ENCODE measurements at regions not wholly inside any gene's neighbourhood (a gene's known extent, or its start where the extent isn't known, plus 50 kb on each side); places are given as distances from the start of the nearest gene placed in this dataset.
"Not testable (repeated sequence)": the region's sequence is repeated elsewhere in the genome, so short reads cannot be mapped to it uniquely, and the experiment has no call there.

DNA sequence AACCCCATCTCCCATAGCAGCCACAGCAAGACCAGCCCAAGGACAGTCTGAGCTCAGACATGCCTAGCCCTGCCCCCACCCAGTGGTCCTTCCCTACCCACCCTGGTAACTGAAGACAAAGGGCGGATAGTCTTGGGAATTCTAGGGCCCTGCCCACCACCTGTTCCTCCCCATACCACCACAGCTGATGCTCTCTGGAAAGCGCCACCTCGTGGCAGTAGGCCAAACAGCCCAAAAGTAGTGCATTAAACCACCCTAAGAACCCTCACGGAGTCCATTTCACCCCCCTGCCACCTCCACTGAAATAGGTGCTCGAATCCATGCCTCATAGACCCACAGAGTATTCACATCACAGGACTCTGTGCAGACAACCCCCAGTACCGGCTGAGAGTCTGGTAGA, 1021.4 kb downstream of the CDH8 start:
- H3K4me1 ChIP-seq (ENCODE audit: control insufficient read depth, insufficient read depth, low read length): no peaks in the 10 kb centered on the region
- no peak overlapping the region for H3K27ac ChIP-seq (ENCODE audit: low read depth, low read length)
- no peak overlapping the region for H3K9ac ChIP-seq (ENCODE audit: low read length)
- H3K4me3 ChIP-seq (ENCODE audit: low read length): no peak overlapping the region
- no peaks in the 10 kb centered on the region for H3K36me3 ChIP-seq (ENCODE audit: control insufficient read depth, insufficient read depth, low read length)
- no peaks in the 10 kb centered on the region for H3K27me3 ChIP-seq (ENCODE audit: control insufficient read depth, insufficient read depth, low read length)

DNA sequence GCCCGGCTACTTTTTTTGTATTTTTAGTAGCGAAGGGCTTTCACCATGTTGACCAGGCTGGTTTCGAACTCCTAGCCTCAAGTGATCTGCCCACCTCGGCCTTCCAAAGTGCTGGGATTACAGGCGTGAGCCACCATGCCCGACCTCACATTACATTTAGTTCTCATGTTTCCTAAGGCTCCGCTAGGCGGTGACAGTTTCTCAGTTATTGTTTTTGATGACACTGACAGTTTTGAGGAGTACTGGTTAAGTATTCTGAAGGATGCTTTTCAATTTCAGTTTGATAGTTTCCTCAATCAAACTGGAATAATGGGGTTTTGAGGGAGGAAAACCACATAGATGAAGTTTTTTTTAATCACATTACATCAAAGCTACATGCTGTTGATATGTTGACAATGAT, 1028.5 kb downstream of the CDH8 start:
- no peak overlapping the region for H3K27ac ChIP-seq (ENCODE audit: low read depth, low read length)
- H3K4me3 ChIP-seq (ENCODE audit: low read length): no peak overlapping the region
- no peaks in the 10 kb centered on the region for H3K36me3 ChIP-seq (ENCODE audit: control insufficient read depth, insufficient read depth, low read length)
- no peaks in the 10 kb centered on the region for H3K4me1 ChIP-seq (ENCODE audit: control insufficient read depth, insufficient read depth, low read length)
- no peaks in the 10 kb centered on the region for H3K27me3 ChIP-seq (ENCODE audit: control insufficient read depth, insufficient read depth, low read length)
- no peak overlapping the region for H3K9ac ChIP-seq (ENCODE audit: low read length)

DNA sequence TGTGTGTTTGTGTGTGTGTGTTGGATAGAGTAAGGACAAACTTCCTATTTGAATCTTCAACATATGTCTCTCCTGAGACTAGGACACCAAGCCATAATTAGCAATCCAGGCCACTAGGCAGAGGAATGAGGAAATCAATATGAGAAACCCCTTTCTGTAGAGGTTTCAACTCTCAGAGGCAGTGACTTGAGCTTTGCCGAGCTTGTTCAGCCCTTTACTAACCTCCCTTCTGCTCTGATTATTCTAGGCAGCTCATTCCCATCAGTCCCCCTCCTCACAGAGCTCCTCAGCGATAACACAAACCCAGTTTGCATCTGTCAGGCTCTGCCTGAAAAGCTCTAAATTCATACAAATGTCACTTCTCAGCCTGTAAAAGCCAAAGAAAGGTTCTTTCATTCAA, 1030.3 kb downstream of the CDH8 start:
- H3K4me1 ChIP-seq (ENCODE audit: control insufficient read depth, insufficient read depth, low read length): no peaks in the 10 kb centered on the region
- H3K36me3 ChIP-seq (ENCODE audit: control insufficient read depth, insufficient read depth, low read length): no peaks in the 10 kb centered on the region
- no peak overlapping the region for H3K27ac ChIP-seq (ENCODE audit: low read depth, low read length)
- H3K9ac ChIP-seq (ENCODE audit: low read length): no peak overlapping the region
- no peak overlapping the region for H3K4me3 ChIP-seq (ENCODE audit: low read length)
- no peaks in the 10 kb centered on the region for H3K27me3 ChIP-seq (ENCODE audit: control insufficient read depth, insufficient read depth, low read length)

DNA sequence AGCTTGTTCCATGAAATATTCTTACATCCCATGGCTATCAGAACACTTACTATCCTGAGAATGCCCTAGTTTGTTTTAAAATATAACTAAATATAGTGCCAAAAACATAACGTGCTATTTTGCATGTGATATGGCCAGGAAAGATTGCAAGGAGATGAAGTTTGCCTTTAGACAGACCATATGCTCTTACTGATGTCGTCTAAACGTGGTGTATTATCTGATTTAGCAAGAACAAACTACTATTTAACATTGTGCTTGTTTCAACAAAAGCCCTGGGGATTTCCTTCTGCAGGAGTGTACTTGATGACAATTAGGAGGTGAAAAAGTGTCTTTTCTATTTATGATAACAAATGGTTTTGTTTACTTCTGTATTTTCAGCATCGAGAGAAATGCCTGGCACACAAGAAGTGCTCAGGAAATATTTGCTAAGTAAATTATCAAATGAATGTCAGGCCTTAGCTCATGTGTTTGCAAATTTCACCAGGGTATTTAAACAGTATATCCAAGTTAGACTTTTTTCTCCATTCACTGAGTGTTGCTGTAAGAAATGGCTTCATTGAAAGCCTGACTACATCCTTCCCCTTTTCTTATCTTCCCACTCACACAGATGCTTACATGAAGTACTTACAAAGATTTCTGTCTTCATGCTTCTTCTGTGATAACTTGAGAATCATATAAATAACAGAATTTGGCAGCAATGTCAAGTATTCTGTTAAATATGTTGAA, 1033.6 kb downstream of the CDH8 start:
- Histone ChIP-seq H3K27me3 (ENCODE audit: control insufficient read depth, insufficient read depth, low read length) (no peaks in the 10 kb centered on the region), H3K4me1 (ENCODE audit: control insufficient read depth, insufficient read depth, low read length) (no peaks in the 10 kb centered on the region), H3K4me3 (ENCODE audit: low read length) (no peak overlapping the region), H3K9ac (ENCODE audit: low read length) (no peak overlapping the region), H3K27ac (ENCODE audit: low read depth, low read length) (no peak overlapping the region), H3K36me3 (ENCODE audit: control insufficient read depth, insufficient read depth, low read length) (no peaks in the 10 kb centered on the region)

DNA sequence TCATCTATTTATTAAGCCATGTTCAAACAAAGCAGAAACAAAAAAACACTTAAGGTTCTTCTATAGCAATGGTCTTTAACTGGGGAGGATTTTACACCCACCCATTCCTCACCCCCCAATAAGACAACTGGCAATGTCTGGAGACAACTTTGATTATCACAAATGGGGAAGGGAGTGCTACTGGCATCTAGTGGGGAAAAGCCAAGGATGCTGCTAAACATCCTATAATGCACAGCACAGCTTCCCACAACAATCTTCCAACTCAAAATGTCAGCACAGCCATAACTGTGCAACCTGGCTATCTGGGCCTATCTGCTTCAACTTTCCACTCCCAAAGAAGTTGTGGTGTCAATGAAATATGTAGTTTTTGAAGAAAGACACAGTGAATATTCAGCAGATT, 1044.4 kb downstream of the CDH8 start:
- H3K27ac ChIP-seq (ENCODE audit: low read depth, low read length): no peak overlapping the region
- H3K36me3 ChIP-seq (ENCODE audit: control insufficient read depth, insufficient read depth, low read length): no peaks in the 10 kb centered on the region
- H3K4me3 ChIP-seq (ENCODE audit: low read length): no peak overlapping the region
- H3K9ac ChIP-seq (ENCODE audit: low read length): no peak overlapping the region
- H3K4me1 ChIP-seq (ENCODE audit: control insufficient read depth, insufficient read depth, low read length): no peaks in the 10 kb centered on the region
- H3K27me3 ChIP-seq (ENCODE audit: control insufficient read depth, insufficient read depth, low read length): no peaks in the 10 kb centered on the region

DNA sequence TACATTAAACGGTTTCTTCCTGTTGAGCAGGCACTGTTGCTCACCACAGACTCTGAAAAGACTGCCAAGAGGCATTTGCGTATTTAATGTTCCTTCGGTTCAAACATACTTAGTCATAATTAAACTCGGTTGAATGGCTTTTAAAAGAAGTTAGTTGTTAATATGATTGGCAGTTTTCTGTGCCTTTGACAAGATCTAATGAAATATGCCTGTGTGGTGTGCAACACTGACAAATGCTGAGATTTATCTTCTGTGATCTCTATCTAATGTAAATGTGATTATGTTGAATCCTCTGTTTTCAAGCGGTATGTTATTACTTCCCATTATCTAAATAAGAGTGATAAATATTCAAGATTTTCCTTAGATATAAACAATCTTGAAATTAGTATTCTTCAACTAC, 1046.6 kb downstream of the CDH8 start:
- H3K27ac ChIP-seq (ENCODE audit: low read depth, low read length): no peak overlapping the region
- H3K9ac ChIP-seq (ENCODE audit: low read length): no peak overlapping the region
- H3K4me1 ChIP-seq (ENCODE audit: control insufficient read depth, insufficient read depth, low read length): no peaks in the 10 kb centered on the region
- H3K4me3 ChIP-seq (ENCODE audit: low read length): no peak overlapping the region
- H3K27me3 ChIP-seq (ENCODE audit: control insufficient read depth, insufficient read depth, low read length): no peaks in the 10 kb centered on the region
- H3K36me3 ChIP-seq (ENCODE audit: control insufficient read depth, insufficient read depth, low read length): no peaks in the 10 kb centered on the region

DNA sequence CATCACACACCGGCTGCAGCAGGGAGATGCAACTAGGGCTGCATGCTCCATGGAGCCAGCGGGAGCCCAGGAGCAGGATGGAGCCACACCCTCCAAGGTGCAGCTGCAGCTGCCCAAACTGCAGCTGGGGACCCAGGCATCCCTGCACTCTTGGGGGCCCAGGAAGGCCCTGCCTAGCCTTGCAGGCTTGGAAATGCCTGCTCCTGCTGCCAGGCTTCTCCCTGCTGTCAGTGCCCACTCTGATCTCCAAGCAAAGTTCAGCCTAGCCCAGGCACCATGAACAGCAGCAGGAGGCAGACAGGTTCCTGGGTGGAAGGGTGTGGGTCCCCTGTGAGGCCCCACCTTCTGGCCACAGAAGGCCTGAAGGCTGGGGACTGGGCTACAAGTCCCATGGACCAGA, 1057.1 kb downstream of the CDH8 start:
- Histone ChIP-seq H3K27ac (ENCODE audit: low read depth, low read length) (no peak overlapping the region), H3K27me3 (ENCODE audit: control insufficient read depth, insufficient read depth, low read length) (no peaks in the 10 kb centered on the region), H3K4me1 (ENCODE audit: control insufficient read depth, insufficient read depth, low read length) (no peaks in the 10 kb centered on the region), H3K36me3 (ENCODE audit: control insufficient read depth, insufficient read depth, low read length) (no peaks in the 10 kb centered on the region), H3K9ac (ENCODE audit: low read length) (no peak overlapping the region), H3K4me3 (ENCODE audit: low read length) (no peak overlapping the region)

DNA sequence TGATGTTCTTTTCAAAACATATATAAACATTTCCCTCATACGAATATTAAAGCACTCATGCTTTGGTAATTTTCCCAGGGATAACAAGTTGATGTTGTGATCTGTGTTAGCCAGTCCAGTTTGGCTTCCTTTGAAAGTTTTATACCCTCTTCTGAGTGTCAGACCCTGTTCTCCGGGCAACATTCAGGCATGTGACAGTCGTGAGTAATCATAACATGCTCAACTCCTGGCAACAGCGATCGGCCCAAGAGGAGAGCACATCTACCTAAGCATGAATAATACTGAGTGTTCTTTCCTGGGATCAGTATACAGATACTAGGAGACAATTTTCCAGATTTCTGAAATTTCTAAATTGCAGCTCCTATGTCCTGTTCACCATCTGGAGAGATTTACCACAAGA, 1086.4 kb downstream of the CDH8 start:
- H3K4me1 ChIP-seq (ENCODE audit: control insufficient read depth, insufficient read depth, low read length): no peaks in the 10 kb centered on the region
- H3K27ac ChIP-seq (ENCODE audit: low read depth, low read length): no peak overlapping the region
- no peak overlapping the region for H3K4me3 ChIP-seq (ENCODE audit: low read length)
- no peak overlapping the region for H3K9ac ChIP-seq (ENCODE audit: low read length)
- H3K27me3 ChIP-seq (ENCODE audit: control insufficient read depth, insufficient read depth, low read length): no peaks in the 10 kb centered on the region
- H3K36me3 ChIP-seq (ENCODE audit: control insufficient read depth, insufficient read depth, low read length): no peaks in the 10 kb centered on the region

DNA sequence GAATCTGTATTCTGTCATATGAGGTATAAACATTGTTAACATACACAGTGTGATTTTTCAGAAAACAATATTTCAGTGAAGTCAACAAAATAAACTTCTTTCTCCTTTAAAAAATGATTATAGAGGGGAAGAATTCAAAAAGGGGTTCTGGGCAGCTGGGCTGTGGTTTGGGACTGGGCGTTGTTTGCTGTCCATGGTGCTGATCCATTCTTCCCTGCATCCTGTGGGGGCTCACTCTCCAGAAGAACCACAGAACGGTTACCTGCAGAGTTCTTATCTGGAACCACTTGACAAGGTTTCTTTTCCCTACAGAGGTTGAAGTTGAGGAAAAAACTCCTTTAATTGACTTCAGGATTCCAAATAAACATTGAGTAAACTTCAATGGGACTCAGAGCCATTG, 1091.0 kb downstream of the CDH8 start:
- Histone ChIP-seq H3K4me1 (ENCODE audit: control insufficient read depth, insufficient read depth, low read length) (no peaks in the 10 kb centered on the region), H3K9ac (ENCODE audit: low read length) (no peak overlapping the region), H3K36me3 (ENCODE audit: control insufficient read depth, insufficient read depth, low read length) (no peaks in the 10 kb centered on the region)

DNA sequence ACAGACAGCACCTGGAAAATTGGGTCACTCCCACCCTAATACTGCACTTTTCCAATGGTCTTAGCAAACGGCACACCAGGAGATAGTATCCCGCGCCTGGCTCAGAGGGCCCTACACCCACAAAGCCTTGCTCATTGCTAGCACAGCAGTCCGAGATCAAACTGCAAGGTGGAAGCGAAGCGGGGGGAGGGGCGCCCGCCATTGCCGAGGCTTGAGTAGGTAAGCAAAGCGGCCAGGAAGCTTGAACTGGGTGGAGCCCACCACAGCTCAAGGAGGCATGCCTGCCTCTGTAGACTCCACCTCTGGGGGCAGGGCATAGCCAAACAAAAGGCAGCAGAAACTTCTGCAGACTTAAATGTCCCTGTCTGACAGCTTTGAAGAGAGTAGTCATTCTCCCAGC, 1100.0 kb downstream of the CDH8 start:
- H3K4me1 ChIP-seq (ENCODE audit: control insufficient read depth, insufficient read depth, low read length); H3K9ac ChIP-seq (ENCODE audit: low read length); H3K36me3 ChIP-seq (ENCODE audit: control insufficient read depth, insufficient read depth, low read length); H3K27me3 ChIP-seq (ENCODE audit: control insufficient read depth, insufficient read depth, low read length); H3K27ac ChIP-seq (ENCODE audit: low read depth, low read length); H3K4me3 ChIP-seq (ENCODE audit: low read length): not testable (repeated sequence)

More for the DNA sequence above, 1091.0 kb downstream of the CDH8 start:
- Histone ChIP-seq H3K27me3 (ENCODE audit: control insufficient read depth, insufficient read depth, low read length) (no peaks in the 10 kb centered on the region), H3K4me3 (ENCODE audit: low read length) (no peak overlapping the region), H3K27ac (ENCODE audit: low read depth, low read length) (no peak overlapping the region)

DNA sequence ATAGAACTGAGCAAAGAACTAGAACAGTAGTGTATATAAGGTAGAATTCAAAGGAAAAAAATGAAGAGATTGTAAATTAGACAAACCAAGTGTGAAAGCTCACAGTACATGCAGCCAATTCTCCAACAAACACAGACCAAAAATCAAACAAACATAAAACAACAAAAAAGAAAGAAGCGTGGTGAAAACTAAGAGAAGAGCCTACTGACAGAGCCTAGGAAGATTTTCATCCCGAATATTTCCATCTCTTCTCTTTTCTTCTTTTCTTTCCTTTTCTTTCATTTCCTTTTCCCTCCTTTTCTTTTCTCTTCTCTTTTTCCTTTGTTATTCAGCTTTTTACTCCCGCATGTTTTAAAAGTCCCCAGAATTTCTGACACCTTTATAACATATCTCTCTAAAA, 1103.6 kb downstream of the CDH8 start:
- Histone ChIP-seq H3K4me1 (ENCODE audit: control insufficient read depth, insufficient read depth, low read length) (no peaks in the 10 kb centered on the region), H3K27ac (ENCODE audit: low read depth, low read length) (no peak overlapping the region), H3K9ac (ENCODE audit: low read length) (no peak overlapping the region), H3K36me3 (ENCODE audit: control insufficient read depth, insufficient read depth, low read length) (no peaks in the 10 kb centered on the region), H3K27me3 (ENCODE audit: control insufficient read depth, insufficient read depth, low read length) (no peaks in the 10 kb centered on the region), H3K4me3 (ENCODE audit: low read length) (no peak overlapping the region)

DNA sequence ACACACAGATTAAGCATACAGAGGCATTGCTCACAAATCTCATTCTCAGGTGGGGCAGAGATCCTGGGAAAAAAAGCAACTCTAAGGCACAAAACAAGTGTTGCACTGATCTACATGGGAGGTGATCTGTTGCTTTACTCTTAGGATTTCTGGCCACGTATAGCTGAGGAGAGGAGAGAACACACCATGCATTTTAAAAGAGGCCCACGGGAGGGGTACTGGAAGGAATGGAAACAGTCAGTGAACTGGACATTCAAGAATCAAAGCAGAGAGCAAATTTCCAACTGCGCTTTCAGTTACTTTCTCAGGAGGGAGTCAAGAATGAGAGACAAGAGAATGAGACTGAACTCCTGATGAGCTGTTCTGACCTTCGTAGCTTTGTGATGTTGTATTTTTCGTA, 1105.9 kb downstream of the CDH8 start:
- H3K9ac ChIP-seq (ENCODE audit: low read length): no peak overlapping the region
- no peaks in the 10 kb centered on the region for H3K36me3 ChIP-seq (ENCODE audit: control insufficient read depth, insufficient read depth, low read length)
- no peak overlapping the region for H3K4me3 ChIP-seq (ENCODE audit: low read length)

DNA sequence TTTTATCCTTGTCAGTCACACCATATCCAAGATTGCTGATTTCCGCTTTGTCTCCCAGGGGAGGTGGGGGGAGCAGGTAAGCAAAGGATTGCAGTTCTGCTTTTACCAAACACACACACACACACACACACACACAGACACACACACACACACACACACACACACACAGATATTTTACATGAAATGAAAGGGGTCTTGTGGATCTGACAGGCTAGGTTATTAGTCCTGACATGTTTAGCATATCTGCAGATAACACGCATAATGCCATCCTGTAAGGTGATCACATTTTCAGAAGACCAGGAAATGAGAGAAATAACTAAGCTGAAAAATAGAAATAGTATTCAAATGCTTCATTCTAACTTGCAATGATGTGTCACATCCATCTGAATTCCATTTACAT, 1113.3 kb downstream of the CDH8 start:
- H3K36me3 ChIP-seq (ENCODE audit: control insufficient read depth, insufficient read depth, low read length): no peaks in the 10 kb centered on the region
- H3K27me3 ChIP-seq (ENCODE audit: control insufficient read depth, insufficient read depth, low read length): no peaks in the 10 kb centered on the region

More for the DNA sequence above, 1105.9 kb downstream of the CDH8 start:
- Histone ChIP-seq H3K4me1 (ENCODE audit: control insufficient read depth, insufficient read depth, low read length) (no peaks in the 10 kb centered on the region), H3K27me3 (ENCODE audit: control insufficient read depth, insufficient read depth, low read length) (no peaks in the 10 kb centered on the region), H3K27ac (ENCODE audit: low read depth, low read length) (no peak overlapping the region)

More for the DNA sequence above, 1113.3 kb downstream of the CDH8 start:
- no peak overlapping the region for H3K9ac ChIP-seq (ENCODE audit: low read length)
- no peaks in the 10 kb centered on the region for H3K4me1 ChIP-seq (ENCODE audit: control insufficient read depth, insufficient read depth, low read length)
- H3K27ac ChIP-seq (ENCODE audit: low read depth, low read length): no peak overlapping the region
- no peak overlapping the region for H3K4me3 ChIP-seq (ENCODE audit: low read length)

Data from rectal smooth muscle tissue (tissue), 1 donor.